AG10803 (cell line): ENCODE measurements at regions not wholly inside any gene's neighbourhood (a gene's known extent, or its start where the extent isn't known, plus 50 kb on each side); places are given as distances from the start of the nearest gene placed in this dataset.

ENCODE experiments used
- DNase-seq: peaks from one replicate; pipeline ENCODE4 v3.0.0; 2010; ENCODE audit warnings: low read depth
- H3K4me3 ChIP-seq: 2 replicates; pipeline ENCODE4 v1.5.1; 2011; ENCODE audit warnings: mild to moderate bottlenecking, low read length, control low read depth
- TF ChIP-seq, protein P1 (sequence below): conservative IDR thresholded peaks from 2 replicates; pipeline ENCODE4 v1.5.1; 2011; ENCODE audit warnings: mild to moderate bottlenecking, low read length, control low read depth, inconsistent platforms

DNA sequence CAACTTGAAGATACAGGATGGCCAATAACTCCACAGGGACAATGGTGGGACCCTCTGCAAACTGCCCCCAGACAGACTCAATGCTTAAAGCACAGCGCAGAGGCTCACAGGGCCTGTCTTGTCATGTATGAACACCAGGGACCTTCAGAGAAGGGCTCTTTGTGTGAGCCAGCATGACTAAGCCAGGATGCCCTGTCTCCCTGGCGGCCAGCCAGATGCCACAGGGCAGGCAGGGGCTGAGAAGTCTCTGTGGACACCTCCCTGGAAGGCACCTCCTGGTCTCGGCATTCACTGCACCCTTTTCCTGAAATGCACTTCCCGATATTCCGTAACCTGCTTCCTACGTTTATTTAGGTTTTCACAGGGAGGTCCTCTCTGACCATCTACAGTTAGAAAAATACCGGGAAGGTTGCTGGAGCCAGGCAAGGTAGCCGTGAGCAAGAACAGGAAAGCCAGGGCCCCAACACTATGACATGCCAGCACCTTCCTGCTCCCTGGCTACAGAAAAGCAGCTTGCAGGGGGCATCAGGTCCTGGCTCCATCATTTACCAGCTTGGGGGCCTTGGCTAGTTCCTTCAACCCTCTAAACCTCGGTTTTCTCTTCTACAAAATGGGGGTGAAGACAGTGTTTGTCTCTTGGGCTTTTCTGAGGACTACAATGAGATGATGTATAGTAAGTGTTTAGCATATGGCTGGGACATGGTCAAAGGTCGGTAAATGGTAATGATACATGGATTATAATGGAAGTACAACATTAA, 65.0 kb downstream of the PITPNM2 start:
- TF ChIP-seq, protein P1, sequence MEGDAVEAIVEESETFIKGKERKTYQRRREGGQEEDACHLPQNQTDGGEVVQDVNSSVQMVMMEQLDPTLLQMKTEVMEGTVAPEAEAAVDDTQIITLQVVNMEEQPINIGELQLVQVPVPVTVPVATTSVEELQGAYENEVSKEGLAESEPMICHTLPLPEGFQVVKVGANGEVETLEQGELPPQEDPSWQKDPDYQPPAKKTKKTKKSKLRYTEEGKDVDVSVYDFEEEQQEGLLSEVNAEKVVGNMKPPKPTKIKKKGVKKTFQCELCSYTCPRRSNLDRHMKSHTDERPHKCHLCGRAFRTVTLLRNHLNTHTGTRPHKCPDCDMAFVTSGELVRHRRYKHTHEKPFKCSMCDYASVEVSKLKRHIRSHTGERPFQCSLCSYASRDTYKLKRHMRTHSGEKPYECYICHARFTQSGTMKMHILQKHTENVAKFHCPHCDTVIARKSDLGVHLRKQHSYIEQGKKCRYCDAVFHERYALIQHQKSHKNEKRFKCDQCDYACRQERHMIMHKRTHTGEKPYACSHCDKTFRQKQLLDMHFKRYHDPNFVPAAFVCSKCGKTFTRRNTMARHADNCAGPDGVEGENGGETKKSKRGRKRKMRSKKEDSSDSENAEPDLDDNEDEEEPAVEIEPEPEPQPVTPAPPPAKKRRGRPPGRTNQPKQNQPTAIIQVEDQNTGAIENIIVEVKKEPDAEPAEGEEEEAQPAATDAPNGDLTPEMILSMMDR, result no peak
- peak; percentile 36 for DNase-seq
- H3K4me3 ChIP-seq, result no peak overlapping the region

DNA sequence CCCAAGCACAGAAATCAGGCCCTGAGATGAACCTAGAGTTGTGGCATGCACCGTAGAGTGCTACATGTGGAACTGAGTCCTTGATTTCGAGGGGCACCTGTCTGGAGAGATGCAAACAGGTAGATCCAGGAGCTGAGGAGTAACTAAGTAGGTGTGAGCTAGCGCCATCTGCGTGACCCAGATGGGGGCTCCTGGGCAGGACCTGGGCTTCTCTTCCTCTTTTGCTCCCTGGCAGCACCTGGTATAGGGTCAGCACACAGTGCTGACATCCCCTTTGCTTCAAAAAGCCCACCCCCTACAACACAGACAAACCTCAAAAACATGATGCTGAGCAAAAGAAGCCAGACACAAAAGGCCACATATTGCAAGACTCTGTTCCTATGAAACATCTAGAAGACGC, 65.8 kb downstream of the PITPNM2 start:
- no peak overlapping the region for H3K4me3 ChIP-seq
- no peak for DNase-seq
- TF ChIP-seq, protein P1, result no peak

GRCh38 chr12:123083661-123084571, 67.0 kb downstream of the PITPNM2 start:
- H3K4me3 ChIP-seq, result no peak overlapping the region
- TF ChIP-seq, protein P1, result no peak
- no peak for DNase-seq

GRCh38 chr12:123080634-123081033, 70.3 kb downstream of the PITPNM2 start:
- no peak overlapping the region for H3K4me3 ChIP-seq
- no peak for DNase-seq
- TF ChIP-seq, protein P1, result no peak

DNA sequence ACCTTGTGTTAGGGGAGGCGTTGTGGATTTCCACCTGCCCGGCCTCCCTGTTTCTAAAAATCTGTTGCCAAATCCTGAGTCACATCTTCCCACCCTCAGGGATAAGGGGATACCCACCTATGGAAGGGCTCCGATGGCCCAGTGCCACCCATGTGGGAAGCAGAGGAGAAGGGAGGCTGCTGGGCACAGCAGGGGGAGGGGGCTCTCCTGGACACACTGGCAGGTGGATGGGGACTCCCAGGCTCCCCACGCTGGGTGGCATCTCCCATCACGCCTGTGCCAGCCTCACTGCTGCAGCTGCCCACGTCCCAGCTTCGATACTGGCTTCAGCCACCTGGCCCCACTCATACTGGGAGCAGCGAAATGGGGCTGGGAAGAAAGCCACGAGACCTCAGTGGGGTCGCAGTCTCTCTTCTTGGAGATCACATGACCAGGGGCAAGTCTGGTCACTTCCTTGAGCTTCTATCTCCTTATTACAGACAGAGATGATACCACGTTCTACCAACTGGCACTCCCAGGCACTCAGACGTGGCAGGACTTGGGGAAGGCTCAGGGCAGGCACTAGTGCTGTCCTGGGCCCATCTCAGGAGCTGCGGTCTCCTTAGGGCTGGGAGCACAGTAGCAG, 72.2 kb downstream of the PITPNM2 start:
- no peak for DNase-seq
- H3K4me3 ChIP-seq, result no peak overlapping the region
- TF ChIP-seq, protein P1, result no peak

DNA sequence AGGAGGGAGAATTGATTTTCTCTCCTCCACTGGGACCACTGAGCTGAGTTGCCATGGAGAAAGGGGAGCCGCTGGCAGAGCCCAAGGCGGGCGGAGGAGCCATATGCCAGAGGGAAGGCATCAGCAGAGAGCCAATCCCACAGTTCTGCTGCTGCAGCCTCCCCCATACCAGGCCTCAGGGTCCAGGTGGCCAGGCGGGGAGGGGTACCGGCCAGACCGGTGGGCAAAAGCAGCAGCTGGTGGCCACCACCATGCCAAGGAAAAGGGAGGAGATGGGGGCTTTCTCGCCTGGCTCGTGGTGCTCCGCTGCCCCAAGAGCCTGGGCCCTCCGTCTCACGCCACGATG, 72.8 kb downstream of the PITPNM2 start:
- no peak for DNase-seq
- TF ChIP-seq, protein P1, result no peak

More for the DNA sequence above, 72.8 kb downstream of the PITPNM2 start:
- no peak overlapping the region for H3K4me3 ChIP-seq
